ENCODE measurements at regions not wholly inside any gene's neighbourhood (a gene's known extent, or its start where the extent isn't known, plus 50 kb on each side); places are given as distances from the start of the nearest gene placed in this dataset.
"Not testable (repeated sequence)": the region's sequence is repeated elsewhere in the genome, so short reads cannot be mapped to it uniquely, and the experiment has no call there.

GRCh38 chr10:8314486-8314885 is 260.0 kb downstream of the GATA3 start:
- DNase-seq (ENCODE audit: low read depth) = no peak
- H3K4me3 ChIP-seq (ENCODE audit: control insufficient read depth, low read depth, low read length) = no peak overlapping the region
- TF ChIP-seq CTCF (conservative IDR thresholded peaks at IDR 0.05; ENCODE audit: control insufficient read depth, insufficient read depth, low read depth, low read length) = no peak

GRCh38 chr10:8315619-8316021 is 261.1 kb downstream of the GATA3 start:
- no peak for TF ChIP-seq CTCF (conservative IDR thresholded peaks at IDR 0.05; ENCODE audit: control insufficient read depth, insufficient read depth, low read depth, low read length)
- no peak overlapping the region for H3K4me3 ChIP-seq (ENCODE audit: control insufficient read depth, low read depth, low read length)
- DNase-seq (ENCODE audit: low read depth) = no peak

GRCh38 chr10:8316284-8316683 is 261.8 kb downstream of the GATA3 start:
- no peak for TF ChIP-seq CTCF (conservative IDR thresholded peaks at IDR 0.05; ENCODE audit: control insufficient read depth, insufficient read depth, low read depth, low read length)
- no peak overlapping the region for H3K4me3 ChIP-seq (ENCODE audit: control insufficient read depth, low read depth, low read length)
- DNase-seq (ENCODE audit: low read depth) = no peak

- not testable (repeated sequence) for H3K4me3 ChIP-seq (ENCODE audit: control insufficient read depth, low read depth, low read length)
Observed at GRCh38 chr10:8318429-8318828, 263.9 kb downstream of the GATA3 start.

GRCh38 chr10:8318956-8319355 is 264.5 kb downstream of the GATA3 start:
- no peak for TF ChIP-seq CTCF (conservative IDR thresholded peaks at IDR 0.05; ENCODE audit: control insufficient read depth, insufficient read depth, low read depth, low read length)
- DNase-seq (ENCODE audit: low read depth) = no peak
- no peak overlapping the region for H3K4me3 ChIP-seq (ENCODE audit: control insufficient read depth, low read depth, low read length)

More at GRCh38 chr10:8318429-8318828, 263.9 kb downstream of the GATA3 start:
- not testable (repeated sequence) for DNase-seq (ENCODE audit: low read depth)

- no peak overlapping the region for H3K4me3 ChIP-seq (ENCODE audit: control insufficient read depth, low read depth, low read length)
- TF ChIP-seq CTCF (conservative IDR thresholded peaks at IDR 0.05; ENCODE audit: control insufficient read depth, insufficient read depth, low read depth, low read length) = no peak
- DNase-seq (ENCODE audit: low read depth) = no peak
Observed at GRCh38 chr10:8319704-8320103, 265.2 kb downstream of the GATA3 start.

GRCh38 chr10:8321990-8322389 is 267.5 kb downstream of the GATA3 start:
- TF ChIP-seq CTCF (conservative IDR thresholded peaks at IDR 0.05; ENCODE audit: control insufficient read depth, insufficient read depth, low read depth, low read length) = no peak
- H3K4me3 ChIP-seq (ENCODE audit: control insufficient read depth, low read depth, low read length) = no peak overlapping the region
- DNase-seq (ENCODE audit: low read depth) = no peak
